Gastrocnemius medialis (tissue), 4 donors: ENCODE measurements at regions not wholly inside any gene's neighbourhood (a gene's known extent, or its start where the extent isn't known, plus 50 kb on each side); places are given as distances from the start of the nearest gene placed in this dataset.
"Not testable (repeated sequence)": the region's sequence is repeated elsewhere in the genome, so short reads cannot be mapped to it uniquely, and the experiment has no call there.

Experiments used
- POLR2A ChIP-seq, 2 donors: fragments of 450-650 bp; IDR thresholded peaks; one replicate each; pipeline ENCODE4 v1.6.1; 2017; ENCODE audit warnings: antibody characterized with exemption in 2 of 2, mild to moderate bottlenecking in 2 of 2, moderate library complexity in 2 of 2
- TF ChIP-seq, protein P1 (sequence below), 5 experiments: fragments of 450-650 bp in 3 of 5; fragments of 200-600 bp in 2 of 5; sonication (generic) in 2 of 5; IDR thresholded peaks in 4 of 5; conservative IDR thresholded peaks in 1 of 5; 1 replicate in 4 of 5; 2 replicates in 1 of 5; pipeline ENCODE4 v1.5.1; 2016 to 2019; ENCODE audit warnings: antibody characterized with exemption in 5 of 5, mild to moderate bottlenecking in 3 of 5, moderate library complexity in 3 of 5

DNA sequence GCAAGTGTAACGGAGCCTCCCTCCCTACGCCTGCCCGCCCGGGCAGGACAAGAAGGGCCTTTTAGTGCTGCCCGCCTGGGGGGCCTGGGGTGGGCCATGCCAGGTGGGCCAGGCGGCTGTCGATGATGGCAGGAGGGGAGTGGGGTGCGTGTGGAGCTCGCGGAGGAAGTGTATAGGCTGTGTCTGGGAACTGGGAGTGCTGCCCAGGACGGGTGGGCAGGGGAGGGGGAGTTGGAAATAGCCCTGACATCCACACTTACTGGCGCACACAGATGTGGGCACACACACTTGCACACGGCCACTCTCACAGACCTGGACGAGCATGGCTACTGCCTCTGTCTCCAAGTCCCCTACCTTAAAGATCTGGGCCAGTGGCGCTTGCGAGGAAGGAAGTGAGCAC, 196.0 kb downstream of the TBC1D2B start:
- TF ChIP-seq, protein P1, sequence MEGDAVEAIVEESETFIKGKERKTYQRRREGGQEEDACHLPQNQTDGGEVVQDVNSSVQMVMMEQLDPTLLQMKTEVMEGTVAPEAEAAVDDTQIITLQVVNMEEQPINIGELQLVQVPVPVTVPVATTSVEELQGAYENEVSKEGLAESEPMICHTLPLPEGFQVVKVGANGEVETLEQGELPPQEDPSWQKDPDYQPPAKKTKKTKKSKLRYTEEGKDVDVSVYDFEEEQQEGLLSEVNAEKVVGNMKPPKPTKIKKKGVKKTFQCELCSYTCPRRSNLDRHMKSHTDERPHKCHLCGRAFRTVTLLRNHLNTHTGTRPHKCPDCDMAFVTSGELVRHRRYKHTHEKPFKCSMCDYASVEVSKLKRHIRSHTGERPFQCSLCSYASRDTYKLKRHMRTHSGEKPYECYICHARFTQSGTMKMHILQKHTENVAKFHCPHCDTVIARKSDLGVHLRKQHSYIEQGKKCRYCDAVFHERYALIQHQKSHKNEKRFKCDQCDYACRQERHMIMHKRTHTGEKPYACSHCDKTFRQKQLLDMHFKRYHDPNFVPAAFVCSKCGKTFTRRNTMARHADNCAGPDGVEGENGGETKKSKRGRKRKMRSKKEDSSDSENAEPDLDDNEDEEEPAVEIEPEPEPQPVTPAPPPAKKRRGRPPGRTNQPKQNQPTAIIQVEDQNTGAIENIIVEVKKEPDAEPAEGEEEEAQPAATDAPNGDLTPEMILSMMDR (IDR thresholded peaks at IDR 0.05 in 4 of 5, conservative IDR thresholded peaks at IDR 0.05 in 1 of 5): not testable (repeated sequence)
- TF ChIP-seq POLR2A (IDR thresholded peaks at IDR 0.05): not testable (repeated sequence)
